Heart right ventricle (tissue), 16 donors: ENCODE measurements at regions not wholly inside any gene's neighbourhood (a gene's known extent, or its start where the extent isn't known, plus 50 kb on each side); places are given as distances from the start of the nearest gene placed in this dataset.
"Not testable (repeated sequence)": the region's sequence is repeated elsewhere in the genome, so short reads cannot be mapped to it uniquely, and the experiment has no call there.

Experiments
- ATAC-seq, 8 donors: fragments of 200-7000 bp; cut with Tn5 transposase; one replicate each; pipeline ENCODE4 v1.9.1; 2020; ENCODE audit warnings: mild to moderate bottlenecking in 8 of 8, moderate library complexity in 8 of 8, moderate number of reproducible peaks in 1 of 8
- DNase-seq, 2 donors: peaks; one replicate each; pipeline ENCODE4 v3.0.0-alpha.2; 2020
- H3K27ac ChIP-seq, 10 donors: fragments of 200-600 bp; sonication (generic) in 2 of 10; one replicate each; pipeline versions ENCODE4 v1.5.0 to v1.8.0; 2020 to 2022; ENCODE audit warnings: mild to moderate bottlenecking in 3 of 10
- H3K27me3 ChIP-seq, 7 donors: fragments of 200-600 bp; one replicate each; pipeline ENCODE4 v1.8.0; 2021 to 2022; ENCODE audit warnings: mild to moderate bottlenecking in 2 of 7
- H3K36me3 ChIP-seq, 9 donors: fragments of 200-600 bp; sonication (generic) in 1 of 9; one replicate each; pipeline versions ENCODE4 v1.5.0 to v1.8.0; 2020 to 2022; ENCODE audit warnings: mild to moderate bottlenecking in 2 of 9
- H3K4me1 ChIP-seq, 9 donors: fragments of 200-600 bp; sonication (generic) in 1 of 9; one replicate each; pipeline versions ENCODE4 v1.5.0 to v1.8.0; 2020 to 2022; ENCODE audit warnings: mild to moderate bottlenecking in 4 of 9
- H3K4me3 ChIP-seq, 10 donors: fragments of 200-600 bp; sonication (generic) in 2 of 10; one replicate each; pipeline versions ENCODE4 v1.5.0 to v1.8.0; 2020 to 2022; ENCODE audit warnings: mild to moderate bottlenecking in 7 of 10, moderate library complexity in 2 of 10
- H3K9me3 ChIP-seq, 11 donors: fragments of 200-600 bp in 10 of 11; sonication (generic) in 2 of 11; one replicate each; pipeline versions ENCODE4 v1.5.0 to v1.8.0; 2013 to 2022; ENCODE audit warnings: mild to moderate bottlenecking in 2 of 11, control low read depth in 1 of 11, moderate library complexity in 1 of 11
- WGBS, 2 donors: extraction: QIAGEN DNeasy Blood & Tissue Kit; methylation state at CpG; one replicate each; pipeline ENCODE4 v1.1.7; 2013; ENCODE audit warnings: inconsistent platforms in 1 of 2; 5-methylcytosine and 5-hydroxymethylcytosine counted together
- intact Hi-C, 10 donors: fragments of 100-400 bp; cut with DNase I; formaldehyde crosslinking; loops; one replicate each; pipeline versions ENCODE4 v1.11.1 to v1.14.2; 2022
- TF ChIP-seq, protein P1 (sequence below), 9 donors: fragments of 200-600 bp; sonication (generic) in 2 of 9; IDR thresholded peaks; one replicate each; pipeline versions ENCODE4 v1.5.0 to v1.8.0; 2021 to 2022; ENCODE audit warnings: antibody characterized with exemption in 9 of 9, mild to moderate bottlenecking in 5 of 9, moderate library complexity in 1 of 9
- donor health status: Arrhythmogenic right ventricular cardiomyopathy.
- donor health status: ischemic (EF 13 %, LVEDD 7.1; RV severe dilation, severe dysfunction).
- donor health status: healthy with polysubstance abuse.
- donor health status: DM: no; HTN: yes; CAD: no.
- donor health status: DM: no; HTN: no; CAD: no.
- donor health status: ischemic (EF 25% LVEDD 6.9; RV normal size, moderate dysfunction).
- donor health status: ischemic (EF 25% LVEDD 5.7; RV mildly dilated, moderate dysfunction).
- donor health status: healthy.
- donor health status: DM: yes; HTN: yes; CAD: no.
- donor health status: Ischemic cardiomyopathy.
- donor health status: ischemic (EF 35%, LVEDD 5.7; RV mildly dilated, moderate dysfunction).
- donor health status: nonischemic (EF 11% LVEDD 7.7; RV severe dilation, severe dysfunction).
- donor health status: DM: yes; HTN: yes; CAD: no.
- donor health status: PGD.
- donor health status: ischemic (EF 29% LVEDD 5.4; RV normal size, mild dysfunction).
- donor health status: nonischemic (EF 23%, LVEDD 6.1; RV moderate dilation, normal function).

DNA sequence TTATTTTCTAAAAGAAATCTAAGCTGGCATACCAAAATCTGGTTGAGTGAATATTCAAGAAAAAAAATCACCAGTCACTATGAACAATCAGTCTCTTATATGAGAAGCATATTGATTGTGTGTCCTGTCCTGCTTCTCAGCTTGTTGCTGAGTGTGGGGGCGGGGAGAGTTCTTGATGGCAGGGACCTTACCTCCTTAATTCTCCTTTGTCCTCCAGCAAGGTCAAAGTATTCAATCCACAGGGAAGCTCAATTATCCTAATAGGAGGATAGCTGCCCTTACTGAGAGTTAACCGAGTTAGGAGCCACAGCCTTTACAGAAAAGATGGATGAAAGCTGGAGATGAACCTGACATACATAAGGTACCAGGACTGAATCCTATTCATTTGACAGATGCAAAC is 154.0 kb downstream of the LY86 start:
- TF ChIP-seq, protein P1, sequence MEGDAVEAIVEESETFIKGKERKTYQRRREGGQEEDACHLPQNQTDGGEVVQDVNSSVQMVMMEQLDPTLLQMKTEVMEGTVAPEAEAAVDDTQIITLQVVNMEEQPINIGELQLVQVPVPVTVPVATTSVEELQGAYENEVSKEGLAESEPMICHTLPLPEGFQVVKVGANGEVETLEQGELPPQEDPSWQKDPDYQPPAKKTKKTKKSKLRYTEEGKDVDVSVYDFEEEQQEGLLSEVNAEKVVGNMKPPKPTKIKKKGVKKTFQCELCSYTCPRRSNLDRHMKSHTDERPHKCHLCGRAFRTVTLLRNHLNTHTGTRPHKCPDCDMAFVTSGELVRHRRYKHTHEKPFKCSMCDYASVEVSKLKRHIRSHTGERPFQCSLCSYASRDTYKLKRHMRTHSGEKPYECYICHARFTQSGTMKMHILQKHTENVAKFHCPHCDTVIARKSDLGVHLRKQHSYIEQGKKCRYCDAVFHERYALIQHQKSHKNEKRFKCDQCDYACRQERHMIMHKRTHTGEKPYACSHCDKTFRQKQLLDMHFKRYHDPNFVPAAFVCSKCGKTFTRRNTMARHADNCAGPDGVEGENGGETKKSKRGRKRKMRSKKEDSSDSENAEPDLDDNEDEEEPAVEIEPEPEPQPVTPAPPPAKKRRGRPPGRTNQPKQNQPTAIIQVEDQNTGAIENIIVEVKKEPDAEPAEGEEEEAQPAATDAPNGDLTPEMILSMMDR (IDR thresholded peaks at IDR 0.05) = no peak
- WGBS, 2 donors = 89 to 100% methylated on average over 2 of the region's 2 CpGs
- DNase-seq (no peak), ATAC-seq (no peak)
- peak overlapping the region in 5 of 10 donors; percentile 14 to 86 (median 80) for H3K27ac ChIP-seq
- H3K4me3 ChIP-seq = no peak overlapping the region
- H3K4me1 ChIP-seq = peaks cover 2 to 52% (median 11%) of the 10 kb centered on the region in 9 donors
- no peaks in the 10 kb centered on the region for H3K27me3 ChIP-seq
- intact Hi-C loops = loop anchor here in 1 of 10 donors (10.0 kb wide), 1 partner anchor 152 kb away; no protein-coding TSS in a partner anchor
- H3K36me3 ChIP-seq = no peaks in the 10 kb centered on the region
- H3K9me3 ChIP-seq = no peaks in the 10 kb centered on the region

DNA sequence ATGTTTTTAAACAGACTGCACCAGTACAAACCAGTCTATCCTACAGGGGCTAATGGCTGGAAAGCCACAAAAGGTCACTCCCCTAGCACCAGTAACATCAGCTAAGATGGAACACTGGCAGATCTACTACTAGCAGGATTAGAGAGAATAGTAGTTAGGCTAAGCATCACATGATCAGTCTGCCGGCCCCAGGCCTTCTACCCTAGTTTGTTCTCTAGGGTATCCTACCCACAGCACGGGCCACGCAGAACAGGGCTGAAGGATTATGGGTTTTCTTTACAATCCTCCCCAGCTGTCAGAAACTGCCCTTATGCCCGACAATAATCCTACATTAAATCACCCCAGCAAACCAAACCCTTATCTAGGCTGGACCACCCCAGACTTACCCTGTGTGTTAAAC is 156.0 kb downstream of the LY86 start:
- no peaks in the 10 kb centered on the region for H3K36me3 ChIP-seq
- intact Hi-C loops = loop anchor here in 1 of 10 donors (10.0 kb wide), 1 partner anchor 150 kb away; no protein-coding TSS in a partner anchor
- H3K4me1 ChIP-seq = peaks cover 0 to 55% (median 25%) of the 10 kb centered on the region in 9 donors
- ATAC-seq (no peak), DNase-seq (no peak)
- no peaks in the 10 kb centered on the region for H3K27me3 ChIP-seq
- 82 to 90% methylated on average over 4 of the region's 4 CpGs for WGBS, 2 donors
- TF ChIP-seq, protein P1 (IDR thresholded peaks at IDR 0.05) = no peak
- H3K27ac ChIP-seq = no peak overlapping the region
- no peak overlapping the region for H3K4me3 ChIP-seq
- H3K9me3 ChIP-seq = no peaks in the 10 kb centered on the region

DNA sequence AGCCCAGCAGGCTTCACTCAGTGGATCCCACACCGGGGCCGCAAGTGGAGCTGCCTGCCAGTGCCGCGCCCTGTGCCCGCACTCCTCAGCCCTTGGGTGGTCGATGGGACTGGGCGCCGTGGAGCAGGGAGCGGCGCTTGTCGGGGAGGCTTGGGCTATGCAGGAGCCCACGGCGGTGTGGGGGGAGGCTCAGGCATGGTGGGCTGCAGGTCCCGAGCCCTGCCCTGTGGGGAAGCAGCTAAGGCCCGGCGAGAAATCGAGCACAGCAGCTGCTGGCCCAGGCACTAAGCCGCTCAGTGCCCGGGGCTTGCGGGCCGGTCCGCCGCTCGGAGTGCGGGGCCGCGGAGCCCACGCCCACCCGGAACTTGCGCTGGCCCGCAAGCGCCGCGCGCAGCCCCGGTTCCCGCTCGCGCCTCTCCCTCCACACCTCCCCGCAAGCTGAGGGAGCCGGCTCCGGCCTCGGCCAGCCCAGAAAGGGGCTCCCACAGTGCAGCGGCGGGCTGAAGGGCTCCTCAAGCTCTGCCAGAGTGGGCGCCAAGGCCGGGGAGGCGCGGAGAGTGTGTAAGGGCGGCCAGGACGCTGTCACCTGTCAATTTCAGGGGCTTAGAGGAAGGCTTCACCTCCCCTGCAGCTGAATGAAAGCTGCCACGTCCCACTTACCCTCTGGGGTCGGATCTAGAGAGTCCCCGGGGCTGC is 157.3 kb downstream of the LY86 start:
- Histone ChIP-seq H3K4me3 (peak overlapping the region in 1 of 10 donors; percentile 15), H3K27ac (peak overlapping the region; percentile 62 to 91 (median 84)), H3K4me1 (peaks cover 10 to 55% (median 35%) of the 10 kb centered on the region in 9 donors)
- not testable (repeated sequence) for H3K36me3 ChIP-seq, H3K27me3 ChIP-seq, H3K9me3 ChIP-seq, ATAC-seq, DNase-seq
- intact Hi-C loops = loop anchor here in 3 of 10 donors (5.0 to 10.0 kb wide), 3 partner anchors 82 to 307 kb away; no protein-coding TSS in a partner anchor
- WGBS, 2 donors = 89 to 91% methylated on average over 33 to 53 of the region's 54 CpGs

DNA sequence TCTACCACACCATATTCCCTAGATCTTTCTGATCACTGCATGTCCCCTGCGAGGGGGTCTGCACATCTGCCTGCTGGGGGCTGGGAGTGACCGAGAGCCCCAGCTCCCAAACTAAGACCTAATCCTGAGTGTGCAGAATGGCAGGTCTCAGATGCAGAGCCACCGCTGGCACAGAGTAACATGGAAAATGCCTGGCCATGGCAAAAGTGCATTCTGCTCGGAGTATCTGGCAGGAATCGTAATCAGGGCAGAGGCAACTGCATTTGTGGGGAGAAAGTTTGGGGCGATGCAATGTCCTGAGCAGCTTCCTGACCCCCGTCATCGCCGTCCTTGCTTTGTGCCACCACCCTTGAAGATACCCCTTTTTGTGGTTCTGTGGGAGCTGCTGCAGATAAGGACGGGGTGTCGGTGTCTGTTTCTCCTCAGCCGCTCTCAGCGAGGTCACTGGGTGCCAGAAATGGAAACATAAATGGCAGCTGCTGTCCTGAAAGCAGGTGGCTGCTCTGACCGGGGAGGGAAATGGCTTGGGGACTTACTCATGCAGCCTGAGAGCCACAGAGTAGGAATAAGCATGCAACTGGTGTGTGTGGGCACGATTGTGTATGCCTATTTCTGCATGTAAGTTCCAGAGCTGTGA is 157.9 kb downstream of the LY86 start:
- peaks cover 16 to 55% (median 37%) of the 10 kb centered on the region in 9 donors for H3K4me1 ChIP-seq
- peak overlapping the region in 1 of 10 donors; percentile 15 for H3K4me3 ChIP-seq

More for the DNA sequence above, 157.9 kb downstream of the LY86 start:
- H3K36me3 ChIP-seq = no peaks in the 10 kb centered on the region
- H3K27ac ChIP-seq = peak overlapping the region; percentile 62 to 91 (median 84)
- 36 to 48% methylated on average over 15 of the region's 15 CpGs for WGBS, 2 donors
- no peaks in the 10 kb centered on the region for H3K27me3 ChIP-seq
- peak; percentile 42 to 61 for DNase-seq
- intact Hi-C loops = loop anchor here in 3 of 10 donors (5.0 to 10.0 kb wide), 3 partner anchors 81 to 306 kb away; no protein-coding TSS in a partner anchor
- H3K9me3 ChIP-seq = no peaks in the 10 kb centered on the region
- TF ChIP-seq, protein P1 (IDR thresholded peaks at IDR 0.05) = no peak
- ATAC-seq = peak; percentile 29 to 79 (median 68)
